PC-9 (cell line): ENCODE measurements at regions not wholly inside any gene's neighbourhood (a gene's known extent, or its start where the extent isn't known, plus 50 kb on each side); places are given as distances from the start of the nearest gene placed in this dataset.

Source experiments
- BruUV-seq: library from RNA; stranded (reverse); fragments of 400-500 nt; replicated peaks from 2 replicates; lab custom pipeline; 2021; lab: Mats Ljungman, UMichigan
- CTCF ChIA-PET: fragments of 300-600 bp; sonication (Branson Sonifier 250); formaldehyde crosslinking; loops from one replicate; lab custom pipeline; 2022; ENCODE audit warnings: antibody characterized with exemption; lab: Charles Lee
- POLR2A ChIA-PET: fragments of 300-600 bp; sonication (Branson Sonifier 250); formaldehyde crosslinking; loops from one replicate; lab custom pipeline; 2022; ENCODE audit warnings: antibody characterized with exemption; ENCODE audit not compliant: unreplicated experiment; lab: Charles Lee
- DNase-seq, 2 experiments: peaks; one replicate each; pipeline versions ENCODE4 v3.0.0 to v3.0.0-alpha.2; 2015 to 2022; ENCODE audit warnings: mixed read lengths in 1 of 2
- H2AFZ ChIP-seq: fragments of 200-600 bp; sonication (generic); 2 replicates; pipeline ENCODE4 v1.8.1; 2017; ENCODE audit warnings: antibody characterized with exemption
- H3F3A ChIP-seq: fragments of 200-600 bp; sonication (generic); 2 replicates; pipeline ENCODE4 v1.8.1; 2017; ENCODE audit warnings: antibody characterized with exemption, mild to moderate bottlenecking, low read depth; ENCODE audit not compliant: insufficient read depth
- H3K27ac ChIP-seq: fragments of 200-600 bp; sonication (generic); 2 replicates; pipeline ENCODE4 v1.6.1; 2016; ENCODE audit warnings: mixed run types
- H3K27me3 ChIP-seq: fragments of 200-600 bp; sonication (generic); 2 replicates; pipeline ENCODE4 v1.6.1; 2016; ENCODE audit warnings: low read depth, mixed run types; ENCODE audit not compliant: insufficient read depth
- H3K36me3 ChIP-seq: fragments of 200-600 bp; sonication (generic); 2 replicates; pipeline ENCODE4 v1.6.1; 2016; ENCODE audit warnings: low read depth, mixed run types
- H3K4me1 ChIP-seq: fragments of 200-600 bp; sonication (generic); replicated peaks from 2 replicates; pipeline ENCODE4 v1.6.1; 2016; ENCODE audit warnings: mixed run types; ENCODE audit not compliant: insufficient read depth
- H3K4me2 ChIP-seq: fragments of 200-600 bp; sonication (generic); 2 replicates; pipeline ENCODE4 v1.6.1; 2017; ENCODE audit warnings: mixed run types
- H3K4me3 ChIP-seq: fragments of 200-600 bp; sonication (generic); 2 replicates; pipeline ENCODE4 v1.6.1; 2016; ENCODE audit warnings: mixed run types
- H3K79me2 ChIP-seq: fragments of 200-600 bp; sonication (generic); 2 replicates; pipeline ENCODE4 v1.6.1; 2017; ENCODE audit warnings: low read depth, mixed run types
- H3K9me2 ChIP-seq: fragments of 200-600 bp; sonication (generic); 2 replicates; pipeline ENCODE4 v1.8.1; 2017; ENCODE audit warnings: mild to moderate bottlenecking; ENCODE audit not compliant: insufficient read depth
- H3K9me3 ChIP-seq: fragments of 200-600 bp; sonication (generic); 2 replicates; pipeline ENCODE4 v1.8.1; 2016; ENCODE audit warnings: low read depth; ENCODE audit not compliant: insufficient read depth
- H4K20me1 ChIP-seq: fragments of 200-600 bp; sonication (generic); 2 replicates; pipeline ENCODE4 v1.8.1; 2017; ENCODE audit not compliant: insufficient read depth
- CTCF ChIP-seq: fragments of 200-600 bp; sonication (generic); conservative IDR thresholded peaks from 2 replicates; pipeline ENCODE4 v1.6.1; 2017; ENCODE audit warnings: mixed run types, antibody characterized with exemption, mild to moderate bottlenecking, moderate library complexity
- EZH2 ChIP-seq: fragments of 200-600 bp; sonication (generic); IDR thresholded peaks from 2 replicates; pipeline ENCODE4 v1.8.0; 2017; ENCODE audit warnings: antibody characterized with exemption, low read depth
- intact Hi-C: fragments of 100-400 bp; cut with micrococcal nuclease; formaldehyde crosslinking; loops from one replicate; pipeline ENCODE4 v1.10.0; 2022; ENCODE audit not compliant: unreplicated experiment

- Histone ChIP-seq H3K27me3 (peaks cover 2% of the 10 kb centered on the region), H3F3A (no peaks in the 10 kb centered on the region), H3K36me3 (no peaks in the 10 kb centered on the region), H3K4me2 (no peak overlapping the region), H2AFZ (no peak overlapping the region), H3K4me1 (no peaks in the 10 kb centered on the region), H3K79me2 (no peaks in the 10 kb centered on the region), H4K20me1 (no peaks in the 10 kb centered on the region), H3K27ac (no peak overlapping the region), H3K9me3 (no peaks in the 10 kb centered on the region), H3K4me3 (no peak overlapping the region), H3K9me2 (no peaks in the 10 kb centered on the region)
- CTCF ChIA-PET = no interaction called here
- POLR2A ChIA-PET = no interaction called here
- no peak for DNase-seq
- no peak for TF ChIP-seq CTCF
- TF ChIP-seq EZH2 = no peak
- BruUV-seq = no TSS peak
- intact Hi-C loops = no loop called here
Observed at GRCh38 chr21:34307991-34308532, 55.7 kb upstream of the KCNE2 start.

- CTCF ChIA-PET = no interaction called here
- intact Hi-C loops = no loop called here
- BruUV-seq = no TSS peak
Observed at GRCh38 chr21:34311561-34312330, 52.1 kb upstream of the KCNE2 start.

GRCh38 chr21:34313116-34313515, 50.7 kb upstream of the KCNE2 start:
- no peak overlapping the region for H3K27ac ChIP-seq
- no peaks in the 10 kb centered on the region for H3K9me2 ChIP-seq
- intact Hi-C loops = no loop called here
- no peaks in the 10 kb centered on the region for H3K79me2 ChIP-seq
- no peaks in the 10 kb centered on the region for H3K9me3 ChIP-seq
- no peak for TF ChIP-seq EZH2
- TF ChIP-seq CTCF = no peak
- no peak overlapping the region for H3K4me3 ChIP-seq
- BruUV-seq = no TSS peak
- POLR2A ChIA-PET = interaction anchor here (0.7 kb wide), 1 partner anchor 312 kb away, joined by 4 read pairs; no protein-coding TSS in a partner anchor
- no peaks in the 10 kb centered on the region for H3F3A ChIP-seq
- H3K27me3 ChIP-seq = peaks cover 7% of the 10 kb centered on the region; the same call in 1 of the 2 replicates
- H4K20me1 ChIP-seq = no peaks in the 10 kb centered on the region
- no peak overlapping the region for H2AFZ ChIP-seq
- H3K36me3 ChIP-seq = no peaks in the 10 kb centered on the region
- no peak for DNase-seq
- CTCF ChIA-PET = no interaction called here
- no peak overlapping the region for H3K4me2 ChIP-seq
- no peaks in the 10 kb centered on the region for H3K4me1 ChIP-seq

More at GRCh38 chr21:34311561-34312330, 52.1 kb upstream of the KCNE2 start:
- Histone ChIP-seq H4K20me1 (no peaks in the 10 kb centered on the region), H3K79me2 (no peaks in the 10 kb centered on the region), H3K36me3 (no peaks in the 10 kb centered on the region), H3K4me3 (no peak overlapping the region), H2AFZ (no peak overlapping the region), H3K4me1 (no peaks in the 10 kb centered on the region), H3K9me2 (no peaks in the 10 kb centered on the region), H3F3A (no peaks in the 10 kb centered on the region), H3K27ac (no peak overlapping the region), H3K4me2 (no peak overlapping the region), H3K9me3 (no peaks in the 10 kb centered on the region), H3K27me3 (no peaks in the 10 kb centered on the region; the same call in 1 of the 2 replicates)
- no peak for DNase-seq
- POLR2A ChIA-PET = no interaction called here
- TF ChIP-seq EZH2 (no peak), CTCF (no peak)
